GM18868 (cell line): ENCODE measurements at regions not wholly inside any gene's neighbourhood (a gene's known extent, or its start where the extent isn't known, plus 50 kb on each side); places are given as distances from the start of the nearest gene placed in this dataset.

Experiments used
- ATAC-seq: cut with Tn5 transposase; IDR thresholded peaks from one replicate; pipeline ENCODE4 v1.9.1; 2021; ENCODE audit warnings: mild to moderate bottlenecking, moderate library complexity; ENCODE audit not compliant: unreplicated experiment

- no peak for ATAC-seq
These were observed 140.7 kb upstream of the ARPP21 start for GRCh38 chr3:35498506-35499210.

- no peak for ATAC-seq
These were observed 138.5 kb upstream of the ARPP21 start for GRCh38 chr3:35500641-35501350.

GRCh38 chr3:35502699-35503098 is 136.6 kb upstream of the ARPP21 start:
- no peak for ATAC-seq

GRCh38 chr3:35505181-35505580 is 134.1 kb upstream of the ARPP21 start:
- ATAC-seq = no peak

- ATAC-seq = no peak
These were observed 133.6 kb upstream of the ARPP21 start for GRCh38 chr3:35505772-35506171.

- no peak for ATAC-seq
These were observed 119.4 kb upstream of the ARPP21 start for GRCh38 chr3:35519936-35520335.

GRCh38 chr3:35521196-35521595 is 118.1 kb upstream of the ARPP21 start:
- no peak for ATAC-seq

GRCh38 chr3:35522450-35522849 is 116.9 kb upstream of the ARPP21 start:
- ATAC-seq = peak; percentile 73

- ATAC-seq = no peak
These were observed 116.3 kb upstream of the ARPP21 start for GRCh38 chr3:35523074-35523473.

GRCh38 chr3:35523838-35524237 is 115.5 kb upstream of the ARPP21 start:
- ATAC-seq = no peak

GRCh38 chr3:35524856-35525255 is 114.5 kb upstream of the ARPP21 start:
- no peak for ATAC-seq

- no peak for ATAC-seq
These were observed 110.6 kb upstream of the ARPP21 start for GRCh38 chr3:35528728-35529127.

- no peak for ATAC-seq
These were observed 110.0 kb upstream of the ARPP21 start for GRCh38 chr3:35529337-35529736.

GRCh38 chr3:35537265-35537664 is 102.1 kb upstream of the ARPP21 start:
- ATAC-seq = no peak

- ATAC-seq = no peak
These were observed 94.3 kb upstream of the ARPP21 start for GRCh38 chr3:35544976-35545375.

GRCh38 chr3:35549690-35550089 is 89.6 kb upstream of the ARPP21 start:
- no peak for ATAC-seq

- ATAC-seq = no peak
These were observed 77.2 kb upstream of the ARPP21 start for GRCh38 chr3:35562141-35562540.

GRCh38 chr3:35565048-35565447 is 74.3 kb upstream of the ARPP21 start:
- no peak for ATAC-seq
